GM04503 (cell line): ENCODE measurements at regions not wholly inside any gene's neighbourhood (a gene's known extent, or its start where the extent isn't known, plus 50 kb on each side); places are given as distances from the start of the nearest gene placed in this dataset.
"Not testable (repeated sequence)": the region's sequence is repeated elsewhere in the genome, so short reads cannot be mapped to it uniquely, and the experiment has no call there.

Experiments used
- DNase-seq: peaks from one replicate; pipeline ENCODE4 v3.0.0-alpha.2; 2012; ENCODE audit warnings: low read depth

DNA sequence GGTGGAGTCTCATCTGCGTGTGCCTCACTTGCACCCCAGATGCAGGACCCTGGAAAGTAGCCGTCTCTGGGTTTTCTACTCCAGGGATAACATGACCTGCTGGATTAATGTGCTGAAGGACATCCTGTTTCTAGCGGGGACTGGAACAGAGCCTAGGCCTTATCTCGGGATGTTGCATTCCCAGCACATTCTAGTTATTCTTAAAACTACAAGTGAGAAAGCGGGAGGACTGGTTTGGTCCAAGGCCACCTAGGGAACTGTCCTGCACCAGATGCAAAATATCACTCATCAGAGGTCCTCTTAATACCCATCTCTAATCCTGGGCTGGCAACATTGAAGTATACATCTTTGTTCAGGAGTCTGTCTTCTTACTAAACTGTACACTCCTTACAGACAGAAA, 179.9 kb downstream of the ZC3H11B start:
- no peak for DNase-seq

DNA sequence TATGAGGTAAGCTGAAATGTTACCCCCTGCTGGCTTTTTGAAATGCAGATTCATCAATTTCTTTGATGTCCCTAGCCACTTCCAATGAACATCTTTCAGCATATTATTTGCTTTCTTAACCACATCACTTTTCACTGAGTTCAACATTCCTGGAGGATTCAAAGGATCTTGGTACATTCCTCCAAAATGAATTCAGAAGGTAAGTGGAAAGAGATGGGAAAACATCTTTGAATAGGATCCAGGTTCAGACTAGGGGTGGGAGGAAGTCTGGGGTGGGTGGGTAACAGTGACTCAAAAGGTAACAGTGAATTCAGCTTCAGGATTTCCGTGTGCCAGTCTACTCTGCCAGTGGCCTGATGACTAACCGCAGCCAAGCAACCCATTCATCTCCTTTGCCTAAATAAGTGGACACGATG, 180.7 kb downstream of the ZC3H11B start:
- no peak for DNase-seq

DNA sequence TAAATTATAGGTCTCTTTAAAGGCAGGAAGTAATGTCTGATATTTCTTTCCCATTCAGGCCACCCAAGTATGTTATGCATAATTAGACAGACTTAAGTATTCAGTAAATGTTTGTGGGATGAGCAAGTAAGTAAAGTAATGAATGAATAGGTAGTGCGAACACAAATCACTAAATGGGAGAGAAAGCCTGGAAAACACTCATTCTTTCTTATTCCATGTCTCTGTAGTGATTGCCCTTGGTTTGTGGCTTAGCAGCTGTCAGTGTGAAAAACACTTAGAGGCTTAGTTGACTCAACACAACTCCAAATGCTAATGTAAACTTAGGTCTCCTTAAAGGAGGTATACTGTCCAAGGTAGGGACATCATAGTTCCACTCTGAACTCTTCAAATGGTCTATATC, 182.5 kb downstream of the ZC3H11B start:
- no peak for DNase-seq

DNA sequence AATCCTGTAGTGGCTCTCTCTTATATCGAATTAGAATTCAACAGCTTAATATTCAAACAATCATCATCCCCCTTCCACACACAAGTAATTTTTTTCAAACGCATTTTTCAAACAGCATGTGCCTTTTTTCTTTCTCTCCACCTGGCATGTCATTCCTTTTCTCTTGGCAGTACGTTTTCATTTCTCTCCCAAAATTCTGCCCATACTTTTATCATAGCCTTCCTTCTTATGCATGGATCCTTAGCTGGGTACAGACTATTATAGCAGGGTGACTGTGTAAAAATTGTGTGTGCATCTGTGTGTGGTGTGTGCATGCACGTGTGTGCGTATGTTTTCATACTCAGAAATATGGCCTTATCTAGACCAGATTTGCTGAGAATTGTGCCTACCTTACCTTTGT, 184.3 kb downstream of the ZC3H11B start:
- no peak for DNase-seq

DNA sequence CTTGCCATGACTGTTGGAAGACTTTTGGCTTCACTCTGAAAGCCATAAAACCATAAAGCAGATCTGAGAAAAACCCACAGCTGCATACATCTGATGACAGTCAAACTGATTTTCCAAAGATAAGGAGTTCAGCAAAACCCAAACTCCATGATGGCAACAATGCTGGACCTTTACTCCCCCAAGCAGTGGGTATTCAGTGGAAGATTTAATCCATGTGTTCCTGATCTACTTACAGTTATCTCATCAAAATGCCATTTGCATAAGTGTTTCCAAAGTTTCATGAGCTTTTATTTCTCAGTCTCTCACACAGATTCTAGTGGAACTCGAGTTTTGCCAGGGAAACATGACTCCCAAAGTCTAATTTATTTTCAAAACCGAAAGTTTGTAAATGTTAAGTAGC, 184.9 kb downstream of the ZC3H11B start:
- peak; percentile 26 for DNase-seq

DNA sequence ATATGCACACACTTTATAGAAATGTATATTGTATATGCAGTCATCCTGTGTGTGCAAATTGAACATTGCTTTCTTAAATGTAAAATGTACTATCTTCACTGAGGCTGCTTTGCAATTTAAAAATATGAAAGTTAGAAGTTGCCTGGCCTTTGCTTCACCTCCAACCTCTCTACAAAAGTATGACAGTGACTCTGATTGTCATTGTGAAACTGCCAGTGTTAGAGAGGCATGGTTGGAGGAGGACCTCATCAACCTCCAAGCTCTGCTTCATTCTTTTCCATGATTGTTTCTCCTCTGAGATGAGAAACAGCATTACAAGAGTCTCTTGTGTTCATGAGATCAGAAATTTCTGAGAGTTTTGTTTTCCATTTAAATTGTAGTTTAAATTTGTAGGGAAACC, 185.5 kb downstream of the ZC3H11B start:
- no peak for DNase-seq

DNA sequence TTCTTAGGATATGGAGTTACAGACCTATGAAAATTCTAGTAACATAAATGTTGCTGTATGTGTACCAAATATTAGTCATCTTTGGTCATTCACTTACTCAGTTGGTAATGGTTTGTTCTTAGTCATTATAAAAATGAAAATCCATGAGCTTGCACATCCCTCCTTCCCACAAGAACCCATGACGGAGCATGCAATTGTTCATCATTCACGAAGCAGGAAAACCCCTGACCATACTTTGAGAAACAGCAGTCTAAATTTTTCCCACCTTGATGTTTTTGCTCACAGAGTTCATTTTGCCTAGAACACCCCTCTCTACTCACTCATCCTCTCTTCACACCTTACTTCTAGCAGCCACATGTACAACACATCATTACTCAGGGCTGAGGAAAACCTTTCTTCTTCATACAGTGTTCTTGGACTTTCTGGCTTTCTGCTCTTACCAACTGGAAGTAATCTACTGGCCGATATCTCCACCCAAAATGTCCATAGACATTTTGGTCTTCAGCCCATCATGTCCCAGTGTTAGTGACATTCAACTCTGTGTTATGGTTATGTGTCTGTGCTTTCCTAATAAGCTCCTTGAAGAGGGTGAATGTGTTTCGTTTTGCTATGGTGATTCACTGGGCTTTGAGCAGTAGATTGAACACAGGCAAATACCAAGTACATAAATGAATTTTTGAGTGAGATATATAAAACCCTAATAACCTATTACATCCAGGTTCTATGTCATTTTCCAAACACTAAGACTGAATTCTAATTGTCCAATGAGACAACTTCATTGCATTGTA, 189.9 kb downstream of the ZC3H11B start:
- DNase-seq, result no peak

DNA sequence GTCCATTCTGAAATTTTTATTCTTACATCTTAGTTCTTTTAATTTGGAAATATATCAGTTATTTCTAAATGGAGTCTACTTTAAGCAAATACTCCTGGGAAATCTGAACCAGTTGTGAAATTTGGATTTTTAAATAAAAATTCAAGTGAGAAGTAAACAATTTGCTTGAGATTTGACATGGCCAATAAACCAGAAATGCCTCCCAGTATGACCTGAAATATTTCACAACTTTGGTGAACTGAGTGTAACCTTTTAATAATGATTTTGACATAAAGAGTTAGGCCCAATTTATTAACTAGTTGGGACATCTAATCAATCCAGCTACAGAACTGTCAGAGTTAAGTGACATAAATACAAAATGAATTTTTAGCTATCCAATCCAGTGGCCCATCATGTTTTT, 192.0 kb downstream of the ZC3H11B start:
- no peak for DNase-seq

DNA sequence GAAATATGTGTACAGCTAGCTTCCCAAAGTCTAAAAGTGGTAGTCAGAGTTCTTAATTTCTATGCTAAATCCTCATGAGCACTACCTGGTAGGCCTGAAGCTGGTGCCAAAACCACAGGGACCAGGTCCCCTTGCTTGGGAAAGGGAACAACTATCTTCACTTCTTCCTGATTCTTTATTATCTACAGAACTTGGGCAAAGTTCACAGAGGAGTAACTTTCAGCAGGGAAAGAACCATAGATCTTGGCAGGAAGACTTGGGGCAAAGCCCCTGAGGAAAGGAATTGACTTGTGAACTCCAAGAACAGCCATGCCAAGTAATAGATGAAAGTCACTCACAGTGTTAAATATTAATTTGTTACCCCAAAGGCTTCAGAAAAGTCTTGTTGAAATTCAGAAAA, 193.0 kb downstream of the ZC3H11B start:
- DNase-seq, result no peak

DNA sequence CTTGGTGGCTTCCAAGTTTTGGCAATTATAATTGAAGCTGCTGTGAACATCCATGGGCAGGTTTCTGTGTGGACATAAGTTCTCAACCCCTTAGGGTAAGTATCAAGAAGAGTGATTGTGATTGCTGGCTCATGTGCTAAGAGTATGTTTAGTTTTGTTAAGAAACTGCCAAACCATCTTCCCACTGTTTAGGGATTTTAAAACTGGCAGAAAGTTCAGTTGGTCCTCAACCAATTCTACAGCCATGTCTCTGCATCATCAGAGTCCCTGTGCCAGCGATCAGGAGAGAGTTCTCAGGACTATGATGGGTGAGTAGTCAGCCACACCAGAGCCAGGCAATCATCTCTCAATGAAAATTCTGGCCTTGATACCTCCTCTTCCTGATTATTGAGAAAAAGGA, 193.8 kb downstream of the ZC3H11B start:
- DNase-seq, result no peak

DNA sequence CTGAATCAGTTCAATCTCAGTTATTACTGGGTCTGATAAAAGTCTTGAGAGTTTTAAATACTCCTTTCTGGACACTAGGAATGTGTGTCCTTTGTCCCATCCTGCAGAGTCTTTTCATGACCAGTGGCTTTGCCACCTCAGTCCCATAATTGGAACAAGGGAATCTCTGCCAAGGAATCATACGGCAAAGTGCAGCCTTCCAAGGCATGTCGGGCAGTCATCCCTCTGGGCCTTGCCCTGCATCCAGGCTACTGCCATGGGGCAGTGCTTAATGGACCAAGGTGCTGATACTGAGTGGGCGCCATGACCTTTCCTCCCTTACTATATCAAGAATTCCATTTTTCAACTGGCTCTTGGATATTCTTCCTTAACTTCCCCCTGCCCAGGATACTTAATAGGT, 195.3 kb downstream of the ZC3H11B start:
- no peak for DNase-seq

DNA sequence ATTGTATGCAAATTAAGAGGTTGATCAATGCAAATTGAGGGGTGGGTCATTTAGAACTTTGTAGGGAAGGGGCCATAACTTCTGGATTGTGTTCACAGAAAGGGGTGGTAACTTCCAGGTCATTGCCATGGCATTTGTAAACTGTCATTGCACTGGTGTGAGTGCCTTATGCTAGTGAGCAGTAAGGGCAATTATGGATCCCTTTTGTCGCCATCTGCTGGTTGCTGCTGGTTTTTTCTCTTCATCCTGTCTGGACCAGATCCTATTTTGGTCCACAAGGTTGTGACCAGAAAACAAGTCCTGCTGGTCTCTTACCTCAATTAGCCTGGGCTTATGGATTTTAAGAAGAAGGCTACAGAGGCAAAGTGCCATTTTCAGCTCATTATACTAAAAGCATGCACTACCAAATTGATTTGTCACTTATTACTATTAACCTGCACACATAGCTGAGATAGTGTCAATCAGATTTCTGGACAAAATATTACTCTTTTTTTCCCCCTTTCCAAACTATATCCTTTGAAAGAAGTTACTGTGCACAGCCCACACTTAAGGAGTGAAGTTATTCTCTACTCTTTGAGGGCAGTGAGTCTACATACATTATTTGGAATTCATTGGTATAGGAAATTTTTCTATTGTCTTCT, 196.2 kb downstream of the ZC3H11B start:
- no peak for DNase-seq

DNA sequence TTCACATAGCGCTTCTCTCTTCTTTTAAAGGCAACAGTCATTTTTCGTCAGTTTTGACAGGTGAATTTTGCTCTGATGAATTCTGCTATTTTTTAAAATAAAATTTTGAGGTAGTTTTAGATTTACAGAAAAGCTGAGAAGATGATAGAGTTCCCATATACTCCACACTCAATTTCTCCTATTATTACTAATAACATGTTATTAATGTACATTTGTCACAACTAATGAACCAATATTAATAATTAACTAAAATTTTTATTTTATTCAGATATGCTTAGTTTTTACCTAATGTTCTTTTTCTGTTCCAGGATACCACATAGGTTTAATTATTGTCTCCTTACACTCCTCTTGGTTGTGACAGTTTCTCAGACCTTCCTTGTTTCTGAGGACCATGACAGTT, 197.0 kb downstream of the ZC3H11B start:
- no peak for DNase-seq

DNA sequence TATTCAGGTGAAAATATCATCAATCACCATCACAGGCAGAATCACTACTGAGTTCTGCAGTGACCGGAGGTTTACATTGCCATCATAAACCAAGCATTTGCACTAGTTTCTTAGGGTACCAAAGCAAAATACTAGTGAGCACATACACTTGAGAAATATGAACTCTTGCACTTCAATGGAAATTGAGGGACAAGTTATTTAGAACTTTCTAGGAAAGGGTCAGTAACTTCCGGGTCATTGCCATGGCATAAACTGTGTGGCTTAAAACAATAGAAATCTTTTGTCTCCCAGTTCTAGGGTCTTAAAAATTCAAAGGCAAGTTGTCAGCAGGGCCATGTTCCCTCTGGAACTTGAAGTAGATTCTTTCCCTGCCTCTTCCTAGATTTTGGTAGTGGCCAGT, 197.5 kb downstream of the ZC3H11B start:
- DNase-seq, result no peak

DNA sequence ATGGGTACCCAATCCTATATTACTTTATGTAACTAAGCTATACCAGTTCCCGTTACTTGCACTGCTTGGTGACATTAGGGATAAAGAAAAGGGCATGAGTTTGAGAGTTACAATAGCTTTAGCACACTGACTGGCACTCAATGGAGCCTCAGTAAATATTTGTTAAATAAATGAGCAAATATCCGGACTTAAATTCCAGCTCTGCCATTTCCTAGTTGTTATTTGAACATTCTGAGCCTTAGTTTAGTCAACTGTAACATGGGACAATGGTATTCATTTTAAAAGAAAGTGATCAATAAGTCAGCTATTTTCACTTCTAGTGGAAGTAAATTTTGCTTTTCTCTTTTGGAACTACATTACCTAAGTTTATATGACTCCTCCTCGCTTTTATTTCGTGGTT, 198.7 kb downstream of the ZC3H11B start:
- no peak for DNase-seq

DNA sequence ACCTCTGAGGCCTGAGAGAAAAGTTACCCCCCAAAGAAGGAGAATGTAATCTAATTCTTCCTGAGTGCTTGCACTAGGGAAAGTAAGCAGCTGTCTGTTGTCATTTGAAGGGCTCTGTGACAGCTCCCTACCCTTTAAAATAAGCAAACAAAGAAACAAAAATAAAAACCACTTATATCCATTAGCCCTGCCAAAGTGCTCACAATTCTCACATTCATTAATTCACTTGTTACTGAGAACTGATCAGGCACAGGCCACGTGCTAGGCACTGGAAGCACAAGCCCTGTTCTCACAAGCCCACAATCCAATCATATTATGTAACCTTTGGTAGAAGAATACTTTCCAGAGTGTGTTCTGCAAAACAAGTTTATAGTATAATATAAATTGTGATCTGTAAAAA, 199.4 kb downstream of the ZC3H11B start:
- no peak for DNase-seq

DNA sequence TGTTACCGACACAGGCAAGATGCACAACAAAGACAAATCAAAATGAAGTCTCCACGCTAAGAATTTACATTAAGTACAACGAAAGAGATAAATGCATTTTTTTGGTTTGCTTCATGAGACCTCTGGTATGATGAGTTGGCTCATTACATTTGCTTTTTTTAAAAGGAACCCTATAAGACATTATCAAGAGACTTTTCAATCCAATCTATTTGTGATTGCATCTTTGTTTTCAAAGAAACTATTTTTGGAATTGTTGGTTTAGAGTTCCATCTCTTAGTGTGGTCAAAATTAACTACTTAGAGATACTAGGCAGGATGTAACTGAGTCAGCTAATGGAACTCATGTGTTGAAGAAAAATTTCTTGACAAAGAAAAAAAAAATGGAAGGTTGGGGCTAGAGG, 200.1 kb downstream of the ZC3H11B start:
- peak; percentile 31 for DNase-seq

DNA sequence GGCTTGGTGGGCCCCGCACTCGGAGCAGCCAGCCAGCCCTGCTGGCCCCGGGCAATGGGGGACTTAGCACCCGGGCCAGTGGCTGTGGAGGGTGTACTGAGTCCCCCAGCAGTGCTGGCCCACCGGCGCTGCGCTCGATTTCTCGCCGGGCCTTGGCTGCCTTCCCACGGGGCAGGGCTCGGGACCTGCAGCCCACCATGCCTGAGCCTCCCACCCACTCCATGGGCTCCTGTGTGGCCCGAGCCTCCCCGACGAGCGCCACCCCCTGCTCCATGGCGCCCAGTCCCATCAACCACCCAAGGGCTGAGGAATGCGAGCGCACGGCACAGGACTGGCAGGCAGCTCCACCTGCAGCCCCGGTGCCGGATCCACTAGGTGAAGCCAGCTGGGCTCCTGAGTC, 202.2 kb downstream of the ZC3H11B start:
- not testable (repeated sequence) for DNase-seq

DNA sequence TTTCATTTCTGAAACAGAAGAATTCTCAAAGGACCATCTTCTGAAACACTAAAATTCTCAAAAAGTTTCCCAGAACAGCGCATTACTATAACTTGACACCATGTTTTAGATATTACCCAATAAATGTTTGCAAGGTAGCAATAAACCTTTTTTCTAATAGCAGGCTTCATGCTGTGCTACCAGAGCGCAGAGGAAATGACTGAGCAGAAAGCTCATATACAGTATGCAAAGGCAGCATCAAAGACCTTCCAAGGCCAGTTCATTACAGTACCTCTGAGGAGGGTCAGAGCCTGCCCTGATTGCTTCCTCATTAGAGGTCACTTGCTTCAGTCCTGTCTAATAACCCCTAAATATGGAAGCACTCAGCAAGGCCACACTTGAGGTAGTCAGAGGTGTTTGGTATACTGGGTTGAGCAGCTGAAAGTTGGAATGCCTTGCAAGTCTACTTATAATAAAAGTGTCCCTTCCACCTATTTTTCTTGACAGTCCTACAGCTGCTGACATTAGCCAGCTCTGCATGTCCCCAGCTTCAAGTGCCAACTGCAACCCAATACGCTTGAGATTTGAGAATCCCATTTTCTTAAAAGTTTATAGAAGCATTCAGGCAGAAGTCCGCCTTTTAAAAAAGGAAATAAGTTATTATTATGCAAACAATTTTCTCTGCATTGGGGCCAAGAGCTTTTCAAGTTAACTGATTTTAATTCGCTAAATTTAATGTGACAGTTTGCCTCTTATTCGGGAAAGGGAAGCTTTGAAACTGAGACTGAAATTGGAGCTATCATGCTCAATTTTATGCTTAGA, 207.2 kb downstream of the ZC3H11B start:
- no peak for DNase-seq

DNA sequence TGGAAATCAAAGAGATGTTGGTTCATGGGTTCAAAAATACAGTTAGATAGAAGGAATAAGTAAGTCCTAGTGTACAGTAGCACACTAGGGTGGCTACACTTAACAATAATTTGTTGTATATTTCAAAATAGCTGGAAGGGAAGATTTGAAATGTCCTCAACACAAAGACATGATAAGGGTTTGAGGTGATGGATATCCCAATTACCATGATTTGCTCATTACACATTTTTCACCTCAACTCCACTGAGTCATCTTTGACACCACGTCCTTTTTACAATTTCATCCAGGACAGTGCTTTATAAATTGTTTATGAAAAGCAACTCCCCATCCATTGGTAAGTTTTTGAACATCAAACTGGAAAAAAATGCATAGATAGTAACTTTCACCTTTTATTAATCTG, 208.3 kb downstream of the ZC3H11B start:
- no peak for DNase-seq

DNA sequence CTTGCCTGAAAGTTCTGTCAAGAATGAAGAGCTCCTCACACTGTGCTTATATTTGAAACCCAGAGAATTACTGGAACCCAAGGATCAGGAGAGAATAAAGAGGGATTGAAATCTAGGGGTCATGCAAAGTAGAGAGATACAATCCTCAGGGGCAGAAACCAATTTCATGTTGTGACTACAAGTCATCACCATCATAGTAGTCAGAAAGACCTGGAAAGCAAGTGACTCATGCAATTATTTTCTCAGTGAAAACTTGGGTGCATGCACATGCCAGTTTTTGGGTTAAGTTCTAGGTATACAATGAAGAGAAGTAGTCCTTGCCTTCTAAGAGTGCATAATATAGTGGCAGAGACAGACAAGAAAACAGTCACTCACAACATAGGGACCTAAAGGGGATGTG, 210.0 kb downstream of the ZC3H11B start:
- DNase-seq, result no peak

DNA sequence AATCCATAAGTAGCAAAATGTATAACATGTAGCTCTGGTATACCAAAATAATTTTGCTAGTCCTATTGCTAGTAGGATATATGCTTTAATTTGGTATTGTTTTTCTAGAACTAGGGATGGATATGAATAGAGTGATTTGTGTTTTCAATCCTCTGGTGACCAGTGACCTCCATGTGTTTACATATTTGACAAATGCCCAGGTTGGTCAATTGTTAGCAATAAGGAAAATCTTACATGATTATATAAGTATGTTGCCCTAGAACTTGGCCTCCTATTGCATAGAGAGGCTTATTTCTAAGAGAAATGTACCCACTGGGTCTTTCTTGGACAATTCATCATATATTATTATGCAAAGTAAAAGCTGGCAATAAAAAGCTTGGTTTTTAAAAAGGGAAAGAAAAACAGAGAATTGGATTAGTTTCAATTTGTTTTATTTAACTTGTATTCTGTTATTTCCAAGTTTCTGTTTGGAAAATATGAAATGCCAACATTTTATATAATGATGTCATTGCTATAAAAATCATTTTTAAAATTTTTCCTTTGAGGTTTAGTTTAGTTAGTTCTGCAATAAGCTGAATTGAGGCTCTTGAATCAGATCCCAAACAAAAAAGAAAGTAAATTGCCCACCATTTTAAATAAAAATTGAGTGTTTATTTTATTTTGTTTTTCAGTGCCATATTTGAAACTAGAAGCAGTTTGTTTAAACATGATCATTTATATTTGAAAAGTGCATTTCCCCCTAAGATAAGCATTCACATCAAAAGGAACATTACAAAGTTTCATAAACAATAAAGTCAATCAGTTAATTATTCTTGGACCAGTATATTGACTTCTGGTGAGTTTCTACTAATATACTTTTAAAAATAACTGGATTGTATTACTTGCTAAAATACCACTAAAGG, 210.9 kb downstream of the ZC3H11B start:
- no peak for DNase-seq
